IMR-90 (cell line): ENCODE measurements at regions not wholly inside any gene's neighbourhood (a gene's known extent, or its start where the extent isn't known, plus 50 kb on each side); places are given as distances from the start of the nearest gene placed in this dataset.

Experiments used
- ATAC-seq: fragments of 200-7000 bp; cut with Tn5 transposase; 2 replicates; pipeline ENCODE4 v1.9.1; 2020; ENCODE audit warnings: low read depth, mild to moderate bottlenecking, moderate library complexity
- BruUV-seq: library from RNA; stranded (reverse); fragments of 400-500 nt; replicated peaks from 2 replicates; lab custom pipeline; 2021; lab: Mats Ljungman, UMichigan
- CTCF ChIA-PET: fragments of 300-600 bp; formaldehyde crosslinking; extraction: SDS; loops from one replicate; lab custom pipeline; 2021; ENCODE audit warnings: antibody characterized with exemption; lab: Yijun Ruan, JAX
- POLR2A ChIA-PET: fragments of 300-600 bp; sonication (Branson Sonifier 250); formaldehyde crosslinking; loops from one replicate; lab custom pipeline; 2022; ENCODE audit warnings: antibody characterized with exemption; ENCODE audit not compliant: unreplicated experiment; lab: Charles Lee
- DNase-seq: peaks from one replicate; pipeline ENCODE4 v3.0.0; 2013
- H2AFZ ChIP-seq: replicated peaks from 2 replicates; pipeline ENCODE3; 2013; ENCODE audit warnings: low read length, mild to moderate bottlenecking; ENCODE audit not compliant: poor library complexity
- H2AK5ac ChIP-seq: 2 replicates; pipeline ENCODE4 v1.6.1; 2013; ENCODE audit warnings: low read depth, low read length, inconsistent platforms
- H2AK9ac ChIP-seq: replicated peaks from 2 replicates; pipeline ENCODE3; 2013; ENCODE audit warnings: mild to moderate bottlenecking, low read depth, low read length, moderate library complexity; ENCODE audit not compliant: poor library complexity
- H2BK120ac ChIP-seq: 2 replicates; pipeline ENCODE4 v1.6.1; 2013; ENCODE audit warnings: low read depth, low read length, inconsistent platforms
- H2BK15ac ChIP-seq: 3 replicates; pipeline ENCODE4 v1.6.1; 2013; ENCODE audit warnings: low read depth, low read length, inconsistent platforms
- H2BK20ac ChIP-seq: 2 replicates; pipeline ENCODE4 v1.6.1; 2013; ENCODE audit warnings: low read depth, mild to moderate bottlenecking, inconsistent platforms, low read length, moderate library complexity
- H2BK5ac ChIP-seq: 2 replicates; pipeline ENCODE4 v1.6.1; 2013; ENCODE audit warnings: mild to moderate bottlenecking, low read depth, low read length, inconsistent platforms; ENCODE audit not compliant: poor library complexity, severe bottlenecking
- H3K14ac ChIP-seq: replicated peaks from 2 replicates; pipeline ENCODE4 v1.6.1; 2013; ENCODE audit warnings: low read depth, low read length, inconsistent platforms
- H3K18ac ChIP-seq: 2 replicates; pipeline ENCODE4 v1.6.1; 2013; ENCODE audit warnings: low read depth, low read length, control low read depth
- H3K23ac ChIP-seq: 2 replicates; pipeline ENCODE4 v1.6.1; 2013; ENCODE audit warnings: low read depth, low read length, inconsistent platforms
- H3K27ac ChIP-seq: 2 replicates; pipeline ENCODE4 v1.5.1; 2013; ENCODE audit warnings: mild to moderate bottlenecking, control low read depth, low read length; ENCODE audit not compliant: insufficient read depth
- H3K27me3 ChIP-seq: 2 replicates; pipeline ENCODE4 v1.6.1; 2013; ENCODE audit warnings: low read length; ENCODE audit not compliant: control insufficient read depth, insufficient read depth
- H3K36me3 ChIP-seq: 2 replicates; pipeline ENCODE4 v1.6.1; 2013; ENCODE audit warnings: low read length, mixed read lengths; ENCODE audit not compliant: control insufficient read depth, insufficient read depth
- H3K4ac ChIP-seq: 2 replicates; pipeline ENCODE4 v1.6.1; 2013; ENCODE audit warnings: low read depth, low read length, inconsistent platforms
- H3K4me1 ChIP-seq: 2 replicates; pipeline ENCODE4 v1.6.1; 2013; ENCODE audit warnings: low read length, mixed read lengths; ENCODE audit not compliant: control insufficient read depth, insufficient read depth
- H3K4me2 ChIP-seq: 2 replicates; pipeline ENCODE4 v1.6.1; 2013; ENCODE audit warnings: low read depth, mild to moderate bottlenecking, control low read depth, low read length, moderate library complexity
- H3K4me3 ChIP-seq: 2 replicates; pipeline ENCODE4 v1.5.1; 2013; ENCODE audit warnings: low read depth, mild to moderate bottlenecking, control low read depth, low read length, moderate library complexity; ENCODE audit not compliant: insufficient read depth
- H3K56ac ChIP-seq: 2 replicates; pipeline ENCODE4 v1.6.1; 2013; ENCODE audit warnings: low read length, inconsistent platforms; ENCODE audit not compliant: insufficient read depth; ENCODE audit errors: extremely low read depth
- H3K79me1 ChIP-seq, 2 experiments: 2 replicates each; pipeline ENCODE4 v1.6.1; 2013; ENCODE audit warnings: low read length in 2 of 2, inconsistent platforms in 1 of 2, low read depth in 1 of 2
- H3K9ac ChIP-seq: 2 replicates; pipeline ENCODE4 v1.6.1; 2013; ENCODE audit warnings: low read depth, low read length, control low read depth
- H3K9me1 ChIP-seq: 2 replicates; pipeline ENCODE4 v1.6.1; 2013; ENCODE audit warnings: low read length, inconsistent platforms; ENCODE audit not compliant: insufficient read depth
- H3K9me3 ChIP-seq: 2 replicates; pipeline ENCODE4 v1.6.1; 2013; ENCODE audit warnings: low read length; ENCODE audit not compliant: control insufficient read depth, insufficient read depth
- H4K20me1 ChIP-seq: 2 replicates; pipeline ENCODE4 v1.6.1; 2013; ENCODE audit warnings: low read length, inconsistent platforms; ENCODE audit not compliant: insufficient read depth
- H4K5ac ChIP-seq: 2 replicates; pipeline ENCODE4 v1.6.1; 2013; ENCODE audit warnings: mild to moderate bottlenecking, low read depth, low read length, control low read depth
- H4K8ac ChIP-seq, 2 experiments: 2 replicates each; pipeline ENCODE4 v1.6.1; 2013; ENCODE audit warnings: low read depth in 2 of 2, low read length in 2 of 2, control low read depth in 1 of 2, inconsistent platforms in 1 of 2
- H4K91ac ChIP-seq: 2 replicates; pipeline ENCODE4 v1.6.1; 2013; ENCODE audit warnings: low read depth, low read length, inconsistent platforms; ENCODE audit not compliant: insufficient read depth
- BHLHE40 ChIP-seq: fragments of 150-350 bp; IDR thresholded peaks from 2 replicates; pipeline ENCODE4 v1.6.1; 2016; ENCODE audit warnings: mild to moderate bottlenecking, low read depth, low read length
- CEBPB ChIP-seq: IDR thresholded peaks from 2 replicates; pipeline ENCODE4 v1.6.1; 2012; ENCODE audit warnings: low read depth, low read length, improper control_type of control experiment
- CHD1 ChIP-seq: IDR thresholded peaks from 2 replicates; pipeline ENCODE4 v1.6.1; 2012; ENCODE audit warnings: low read depth, low read length, improper control_type of control experiment
- CTCF ChIP-seq: conservative IDR thresholded peaks from 2 replicates; pipeline ENCODE4 v1.5.1; 2012; ENCODE audit warnings: mild to moderate bottlenecking, low read depth, low read length, improper control_type of control experiment
- FOS ChIP-seq: fragments of 150-350 bp; IDR thresholded peaks from 2 replicates; pipeline ENCODE4 v1.6.1; 2016; ENCODE audit warnings: low read depth, low read length
- MAFK ChIP-seq: IDR thresholded peaks from 2 replicates; pipeline ENCODE4 v1.6.1; 2012; ENCODE audit warnings: low read depth, low read length, improper control_type of control experiment
- NFE2L2 ChIP-seq: fragments of 150-350 bp; IDR thresholded peaks from 2 replicates; pipeline ENCODE4 v1.6.1; 2016; ENCODE audit warnings: low read depth, mild to moderate bottlenecking, low read length
- RCOR1 ChIP-seq: IDR thresholded peaks from 2 replicates; pipeline ENCODE4 v1.6.1; 2012; ENCODE audit warnings: mild to moderate bottlenecking, low read length, improper control_type of control experiment; ENCODE audit not compliant: insufficient replicate concordance
- dilution Hi-C: fragments of 300-500 bp; cut with HindIII; formaldehyde crosslinking; loops from one replicate; pipeline ENCODE4 v1.14.3; 2018; ENCODE audit warnings: low sequenced_read_pairs; ENCODE audit not compliant: unreplicated experiment
- in situ Hi-C: fragments of 300-500 bp; cut with MboI; formaldehyde crosslinking; loops from 3 replicates; pipeline ENCODE4 v1.14.3; 2019; ENCODE audit warnings: low sequenced_read_pairs, inconsistent platforms, mixed read lengths
- intact Hi-C: fragments of 100-400 bp; cut with micrococcal nuclease; formaldehyde crosslinking; loops from 2 replicates; pipeline ENCODE4 v1.10.0; 2022
- TF ChIP-seq, protein P1 (sequence below): fragments of 150-350 bp; IDR thresholded peaks from 2 replicates; pipeline ENCODE4 v1.6.1; 2017; ENCODE audit warnings: mild to moderate bottlenecking, antibody characterized with exemption, low read length, low read depth

DNA sequence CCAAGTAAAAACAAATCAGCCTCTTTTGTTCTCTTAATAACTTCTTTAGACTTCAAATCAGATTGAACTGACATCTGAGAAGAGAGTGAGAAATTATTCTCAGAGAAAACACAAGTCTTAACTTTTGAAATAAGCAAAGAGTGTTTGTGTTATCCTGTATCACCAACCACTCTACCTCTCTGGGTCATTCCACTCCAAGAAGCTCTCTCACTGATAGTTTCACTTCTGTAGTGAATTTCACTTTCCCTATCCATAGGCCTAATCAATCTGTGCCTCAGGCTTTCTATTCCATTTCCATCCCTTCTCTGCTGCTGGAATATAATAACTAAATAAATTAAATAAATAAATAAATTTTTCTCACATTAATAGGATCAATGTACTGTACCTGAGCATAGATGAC is 235.0 kb downstream of the HTR1B start:
- no peak overlapping the region for H2BK120ac ChIP-seq
- no peak overlapping the region for H3K4me3 ChIP-seq
- no peak overlapping the region for H2BK15ac ChIP-seq
- CTCF ChIA-PET, result no interaction called here
- no peaks in the 10 kb centered on the region for H3K9me3 ChIP-seq
- no peak overlapping the region for H3K4me2 ChIP-seq
- H3K56ac ChIP-seq, result no peak overlapping the region
- TF ChIP-seq NFE2L2, result no peak
- TF ChIP-seq BHLHE40, result no peak
- TF ChIP-seq CTCF, result no peak
- TF ChIP-seq CEBPB, result no peak
- no peak for TF ChIP-seq FOS
- no peak for TF ChIP-seq MAFK
- TF ChIP-seq, protein P1, sequence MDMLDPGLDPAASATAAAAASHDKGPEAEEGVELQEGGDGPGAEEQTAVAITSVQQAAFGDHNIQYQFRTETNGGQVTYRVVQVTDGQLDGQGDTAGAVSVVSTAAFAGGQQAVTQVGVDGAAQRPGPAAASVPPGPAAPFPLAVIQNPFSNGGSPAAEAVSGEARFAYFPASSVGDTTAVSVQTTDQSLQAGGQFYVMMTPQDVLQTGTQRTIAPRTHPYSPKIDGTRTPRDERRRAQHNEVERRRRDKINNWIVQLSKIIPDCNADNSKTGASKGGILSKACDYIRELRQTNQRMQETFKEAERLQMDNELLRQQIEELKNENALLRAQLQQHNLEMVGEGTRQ, result no peak
- TF ChIP-seq RCOR1, result no peak
- no peak for TF ChIP-seq CHD1
- H2AK9ac ChIP-seq, result no peak overlapping the region
- H2AK5ac ChIP-seq, result no peak overlapping the region
- in situ Hi-C loops, result no loop called here
- no peak overlapping the region for H3K18ac ChIP-seq
- H3K23ac ChIP-seq, result no peak overlapping the region
- intact Hi-C loops, result no loop called here
- H2BK5ac ChIP-seq, result no peak overlapping the region
- no TSS peak for BruUV-seq
- no peak overlapping the region for H4K5ac ChIP-seq
- no peaks in the 10 kb centered on the region for H3K79me1 ChIP-seq
- no peak overlapping the region for H2BK20ac ChIP-seq
- H4K20me1 ChIP-seq, result no peaks in the 10 kb centered on the region
- H3K9ac ChIP-seq, result no peak overlapping the region
- no peaks in the 10 kb centered on the region for H3K36me3 ChIP-seq
- no peak overlapping the region for H3K4ac ChIP-seq
- no peaks in the 10 kb centered on the region for H3K4me1 ChIP-seq
- H3K9me1 ChIP-seq, result no peaks in the 10 kb centered on the region
- dilution Hi-C loops, result no loop called here
- no peak overlapping the region for H2AFZ ChIP-seq
- no peak; the same call in 1 of the 2 replicates for ATAC-seq
- no peak overlapping the region for H4K91ac ChIP-seq
- no peaks in the 10 kb centered on the region for H3K27me3 ChIP-seq
- H4K8ac ChIP-seq, result no peak overlapping the region
- no peak for DNase-seq
- POLR2A ChIA-PET, result no interaction called here
- H3K14ac ChIP-seq, result no peak overlapping the region
- no peak overlapping the region for H3K27ac ChIP-seq
